Liver (tissue), 8 donors: ENCODE measurements at regions not wholly inside any gene's neighbourhood (a gene's known extent, or its start where the extent isn't known, plus 50 kb on each side); places are given as distances from the start of the nearest gene placed in this dataset.

ENCODE experiments used
- DNase-seq: peaks from one replicate; pipeline ENCODE4 v3.0.0-alpha.2; 2017; ENCODE audit warnings: low spot score
- H3K27ac ChIP-seq, 2 donors: one replicate each; pipeline ENCODE4 v1.7.0; 2013; ENCODE audit warnings: inconsistent platforms in 2 of 2, low read length in 2 of 2, control low read depth in 1 of 2, low read depth in 1 of 2, mild to moderate bottlenecking in 1 of 2
- H3K27me3 ChIP-seq, 4 donors: one replicate each; pipeline versions ENCODE4 v1.6.1 to v1.7.0; 2013; ENCODE audit warnings: low read length in 3 of 4, inconsistent platforms in 1 of 4, mild to moderate bottlenecking in 1 of 4, moderate library complexity in 1 of 4; ENCODE audit not compliant: control insufficient read depth in 4 of 4, insufficient read depth in 4 of 4
- H3K36me3 ChIP-seq, 4 donors: one replicate each; pipeline versions ENCODE4 v1.6.1 to v1.7.0; 2013; ENCODE audit warnings: low read length in 3 of 4, mild to moderate bottlenecking in 3 of 4, low read depth in 1 of 4, moderate library complexity in 1 of 4; ENCODE audit not compliant: control insufficient read depth in 4 of 4, insufficient read depth in 3 of 4
- H3K4me1 ChIP-seq, 4 donors: one replicate each; pipeline versions ENCODE4 v1.6.1 to v1.7.0; 2013; ENCODE audit warnings: low read length in 3 of 4, mild to moderate bottlenecking in 3 of 4, moderate library complexity in 1 of 4; ENCODE audit not compliant: control insufficient read depth in 4 of 4, insufficient read depth in 4 of 4
- H3K4me3 ChIP-seq, 3 donors: one replicate each; pipeline versions ENCODE4 v1.6.1 to v1.7.0; 2013; ENCODE audit warnings: low read length in 3 of 3, control low read depth in 1 of 3, low read depth in 1 of 3, mild to moderate bottlenecking in 1 of 3
- H3K9ac ChIP-seq, 2 donors: one replicate each; pipeline ENCODE4 v1.7.0; 2013; ENCODE audit warnings: low read length in 2 of 2, mild to moderate bottlenecking in 2 of 2, moderate library complexity in 2 of 2, control low read depth in 1 of 2, low read depth in 1 of 2
- H3K9me3 ChIP-seq, 4 donors: one replicate each; pipeline versions ENCODE4 v1.6.1 to v1.7.0; 2013; ENCODE audit warnings: low read length in 3 of 4; ENCODE audit not compliant: control insufficient read depth in 4 of 4
- CTCF ChIP-seq: fragments of 150-350 bp; IDR thresholded peaks from 2 replicates; pipeline ENCODE4 v1.5.1; 2017; ENCODE audit warnings: improper control_type of control experiment, low read depth, low read length; ENCODE audit not compliant: missing input control
- EGR1 ChIP-seq, 2 donors: IDR thresholded peaks; 2 replicates each; pipeline ENCODE4 v1.6.1; 2016 to 2018; ENCODE audit warnings: antibody characterized with exemption in 2 of 2, low read depth in 2 of 2
- FOXA1 ChIP-seq: IDR thresholded peaks from 2 replicates; pipeline ENCODE4 v1.6.1; 2016; ENCODE audit warnings: antibody characterized with exemption
- FOXA2 ChIP-seq: IDR thresholded peaks from 2 replicates; pipeline ENCODE4 v1.6.1; 2016; ENCODE audit warnings: antibody characterized with exemption
- GABPA ChIP-seq, 2 donors: IDR thresholded peaks in 1 of 2; conservative IDR thresholded peaks in 1 of 2; 2 replicates each; pipeline ENCODE4 v1.6.1; 2016; ENCODE audit warnings: antibody characterized with exemption in 2 of 2, mild to moderate bottlenecking in 1 of 2, moderate library complexity in 1 of 2
- HNF4A ChIP-seq, 2 donors: conservative IDR thresholded peaks; 2 replicates each; pipeline ENCODE4 v1.6.1; 2016; ENCODE audit warnings: antibody characterized with exemption in 2 of 2, mild to moderate bottlenecking in 2 of 2
- HNF4G ChIP-seq: IDR thresholded peaks from 2 replicates; pipeline ENCODE4 v1.6.1; 2016; ENCODE audit warnings: antibody characterized with exemption
- JUND ChIP-seq, 2 donors: IDR thresholded peaks; 2 replicates each; pipeline ENCODE4 v1.6.1; 2016; ENCODE audit warnings: antibody characterized with exemption in 2 of 2
- MAX ChIP-seq: IDR thresholded peaks from 2 replicates; pipeline ENCODE4 v1.6.1; 2016; ENCODE audit warnings: antibody characterized with exemption
- NR2F2 ChIP-seq: IDR thresholded peaks from 2 replicates; pipeline ENCODE4 v1.6.1; 2016; ENCODE audit warnings: antibody characterized with exemption
- RAD21 ChIP-seq, 2 donors: IDR thresholded peaks; 2 replicates each; pipeline ENCODE4 v1.6.1; 2016; ENCODE audit warnings: antibody characterized with exemption in 2 of 2, mild to moderate bottlenecking in 2 of 2
- REST ChIP-seq: IDR thresholded peaks from 2 replicates; pipeline ENCODE4 v1.6.1; 2016; ENCODE audit warnings: antibody characterized with exemption, mild to moderate bottlenecking
- RXRA ChIP-seq, 2 donors: IDR thresholded peaks; 2 replicates each; pipeline ENCODE4 v1.6.1; 2017 to 2018; ENCODE audit warnings: antibody characterized with exemption in 2 of 2, mild to moderate bottlenecking in 1 of 2
- SP1 ChIP-seq: IDR thresholded peaks from 2 replicates; pipeline ENCODE4 v1.6.1; 2018; ENCODE audit warnings: antibody characterized with exemption, mild to moderate bottlenecking
- TAF1 ChIP-seq: conservative IDR thresholded peaks from 2 replicates; pipeline ENCODE4 v1.6.1; 2016; ENCODE audit warnings: antibody characterized with exemption, mild to moderate bottlenecking
- YY1 ChIP-seq: IDR thresholded peaks from 2 replicates; pipeline ENCODE4 v1.6.1; 2016; ENCODE audit warnings: antibody characterized with exemption, mild to moderate bottlenecking
- WGBS: extraction: QIAGEN DNeasy Blood & Tissue Kit; methylation state at CpG from one replicate; pipeline ENCODE4 v1.1.7; 2013; 5-methylcytosine and 5-hydroxymethylcytosine counted together
- TF ChIP-seq, protein P1 (sequence below): IDR thresholded peaks from 2 replicates; pipeline ENCODE4 v1.6.1; 2016; ENCODE audit warnings: antibody characterized with exemption
- TF ChIP-seq, protein P2 (sequence below): IDR thresholded peaks from 2 replicates; pipeline ENCODE4 v1.6.1; 2016; ENCODE audit warnings: antibody characterized with exemption
- donor health status: healthy.
- donor health status: healthy.
- donor health status: healthy.
- donor health status: healthy.
- donor health status: healthy.

DNA sequence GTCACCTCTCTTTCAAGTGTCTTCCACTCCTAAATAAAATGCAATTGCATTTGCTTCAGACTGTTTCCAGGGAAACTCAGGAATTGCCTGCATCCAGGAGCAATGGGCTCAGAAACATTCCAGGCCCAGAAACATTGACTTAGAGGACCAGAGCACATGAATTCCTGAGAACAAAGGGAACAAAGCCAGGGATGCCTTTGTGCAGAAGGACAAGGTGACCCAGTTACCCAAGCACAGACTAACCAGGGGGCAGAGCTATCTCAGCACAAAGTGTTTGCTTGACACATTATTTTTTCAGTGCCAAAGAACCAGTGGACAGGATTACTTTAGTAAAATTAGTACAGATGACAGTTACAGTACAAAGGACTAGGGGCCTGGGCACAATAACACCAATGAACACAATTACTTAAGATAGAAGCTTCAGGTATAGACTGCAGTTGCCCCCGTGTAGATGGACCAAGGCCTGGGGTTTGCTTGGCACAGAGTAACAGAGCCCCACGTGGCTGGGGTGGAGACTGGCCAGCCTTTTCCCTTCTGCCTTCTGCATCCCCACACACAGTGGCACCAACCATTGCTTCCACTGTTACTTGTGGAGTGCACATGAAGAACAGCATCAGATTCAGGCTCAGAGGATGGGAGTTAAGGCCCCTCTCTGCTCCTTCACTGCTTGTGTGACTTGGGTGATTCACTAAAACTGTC is 500.8 kb downstream of the INSC start:
- H3K4me3 ChIP-seq, result no peak overlapping the region
- H3K4me1 ChIP-seq, result no peaks in the 10 kb centered on the region
- no peaks in the 10 kb centered on the region for H3K27me3 ChIP-seq
- no peaks in the 10 kb centered on the region for H3K36me3 ChIP-seq
- H3K9ac ChIP-seq, result no peak overlapping the region
- WGBS, result 84% methylated on average over 2 of the region's 2 CpGs
- no peak overlapping the region for H3K27ac ChIP-seq
- DNase-seq, result no peak
- TF ChIP-seq GABPA (IDR thresholded peaks at IDR 0.05 in 1 of 2, conservative IDR thresholded peaks at IDR 0.05 in 1 of 2) (no peak), YY1 (no peak)
- H3K9me3 ChIP-seq, result no peaks in the 10 kb centered on the region

GRCh38 chr11:15616130-15617105 is 501.7 kb downstream of the INSC start:
- Histone ChIP-seq H3K27me3 (no peaks in the 10 kb centered on the region), H3K9me3 (no peaks in the 10 kb centered on the region), H3K27ac (no peak overlapping the region), H3K4me1 (no peaks in the 10 kb centered on the region), H3K9ac (no peak overlapping the region), H3K4me3 (no peak overlapping the region), H3K36me3 (no peaks in the 10 kb centered on the region)
- no peak for TF ChIP-seq SP1
- no peak for TF ChIP-seq YY1
- no peak for TF ChIP-seq RXRA (IDR thresholded peaks at IDR 0.05)
- TF ChIP-seq HNF4G, result no peak
- TF ChIP-seq, protein P1, sequence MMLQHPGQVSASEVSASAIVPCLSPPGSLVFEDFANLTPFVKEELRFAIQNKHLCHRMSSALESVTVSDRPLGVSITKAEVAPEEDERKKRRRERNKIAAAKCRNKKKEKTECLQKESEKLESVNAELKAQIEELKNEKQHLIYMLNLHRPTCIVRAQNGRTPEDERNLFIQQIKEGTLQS, result no peak
- TF ChIP-seq MAX, result no peak
- no peak for TF ChIP-seq NR2F2
- TF ChIP-seq CTCF, result no peak
- TF ChIP-seq, protein P2, sequence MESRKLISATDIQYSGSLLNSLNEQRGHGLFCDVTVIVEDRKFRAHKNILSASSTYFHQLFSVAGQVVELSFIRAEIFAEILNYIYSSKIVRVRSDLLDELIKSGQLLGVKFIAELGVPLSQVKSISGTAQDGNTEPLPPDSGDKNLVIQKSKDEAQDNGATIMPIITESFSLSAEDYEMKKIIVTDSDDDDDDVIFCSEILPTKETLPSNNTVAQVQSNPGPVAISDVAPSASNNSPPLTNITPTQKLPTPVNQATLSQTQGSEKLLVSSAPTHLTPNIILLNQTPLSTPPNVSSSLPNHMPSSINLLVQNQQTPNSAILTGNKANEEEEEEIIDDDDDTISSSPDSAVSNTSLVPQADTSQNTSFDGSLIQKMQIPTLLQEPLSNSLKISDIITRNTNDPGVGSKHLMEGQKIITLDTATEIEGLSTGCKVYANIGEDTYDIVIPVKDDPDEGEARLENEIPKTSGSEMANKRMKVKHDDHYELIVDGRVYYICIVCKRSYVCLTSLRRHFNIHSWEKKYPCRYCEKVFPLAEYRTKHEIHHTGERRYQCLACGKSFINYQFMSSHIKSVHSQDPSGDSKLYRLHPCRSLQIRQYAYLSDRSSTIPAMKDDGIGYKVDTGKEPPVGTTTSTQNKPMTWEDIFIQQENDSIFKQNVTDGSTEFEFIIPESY, result no peak
- no peak for TF ChIP-seq JUND (IDR thresholded peaks at IDR 0.05)
- TF ChIP-seq GABPA (IDR thresholded peaks at IDR 0.05 in 1 of 2, conservative IDR thresholded peaks at IDR 0.05 in 1 of 2), result no peak
- TF ChIP-seq HNF4A (conservative IDR thresholded peaks at IDR 0.05), result no peak
- no peak for TF ChIP-seq RAD21 (IDR thresholded peaks at IDR 0.05)
- no peak for TF ChIP-seq FOXA1
- TF ChIP-seq REST, result no peak
- no peak for TF ChIP-seq FOXA2
- no peak for TF ChIP-seq EGR1 (IDR thresholded peaks at IDR 0.05; ENCODE audit: low read depth in 2 of 2)
- no peak for TF ChIP-seq TAF1
- no peak for DNase-seq
- 94% methylated on average over 13 of the region's 13 CpGs for WGBS
